IMR-90 (cell line): ENCODE measurements at regions not wholly inside any gene's neighbourhood (a gene's known extent, or its start where the extent isn't known, plus 50 kb on each side); places are given as distances from the start of the nearest gene placed in this dataset.

Experiments used
- FOS ChIP-seq: fragments of 150-350 bp; IDR thresholded peaks from 2 replicates; pipeline ENCODE4 v1.6.1; 2016; ENCODE audit warnings: low read depth, low read length
- TF ChIP-seq, protein P1 (sequence below): conservative IDR thresholded peaks from 2 replicates; pipeline ENCODE4 v1.5.1; 2012; ENCODE audit warnings: mild to moderate bottlenecking, low read depth, low read length, improper control_type of control experiment

DNA sequence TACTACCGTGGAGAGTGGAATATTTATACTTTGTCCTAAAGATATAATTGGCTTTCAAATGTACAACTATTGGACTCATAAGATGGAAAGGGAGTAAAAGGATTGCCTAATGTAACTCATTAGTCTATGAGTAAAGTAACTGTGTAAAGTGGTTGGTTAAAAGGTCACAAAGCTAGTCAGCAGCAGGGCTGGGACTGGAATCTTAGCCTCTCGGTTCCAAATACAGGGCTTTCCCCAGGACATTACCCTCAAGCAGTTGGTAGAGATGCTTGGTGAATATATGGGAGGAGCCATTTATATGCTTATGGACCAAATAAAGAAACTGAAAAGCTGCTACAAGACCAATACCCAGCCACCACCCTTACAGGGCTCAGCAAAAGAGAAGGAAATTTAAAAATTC is 283.7 kb downstream of the HLX start:
- no peak for TF ChIP-seq FOS
- TF ChIP-seq, protein P1, sequence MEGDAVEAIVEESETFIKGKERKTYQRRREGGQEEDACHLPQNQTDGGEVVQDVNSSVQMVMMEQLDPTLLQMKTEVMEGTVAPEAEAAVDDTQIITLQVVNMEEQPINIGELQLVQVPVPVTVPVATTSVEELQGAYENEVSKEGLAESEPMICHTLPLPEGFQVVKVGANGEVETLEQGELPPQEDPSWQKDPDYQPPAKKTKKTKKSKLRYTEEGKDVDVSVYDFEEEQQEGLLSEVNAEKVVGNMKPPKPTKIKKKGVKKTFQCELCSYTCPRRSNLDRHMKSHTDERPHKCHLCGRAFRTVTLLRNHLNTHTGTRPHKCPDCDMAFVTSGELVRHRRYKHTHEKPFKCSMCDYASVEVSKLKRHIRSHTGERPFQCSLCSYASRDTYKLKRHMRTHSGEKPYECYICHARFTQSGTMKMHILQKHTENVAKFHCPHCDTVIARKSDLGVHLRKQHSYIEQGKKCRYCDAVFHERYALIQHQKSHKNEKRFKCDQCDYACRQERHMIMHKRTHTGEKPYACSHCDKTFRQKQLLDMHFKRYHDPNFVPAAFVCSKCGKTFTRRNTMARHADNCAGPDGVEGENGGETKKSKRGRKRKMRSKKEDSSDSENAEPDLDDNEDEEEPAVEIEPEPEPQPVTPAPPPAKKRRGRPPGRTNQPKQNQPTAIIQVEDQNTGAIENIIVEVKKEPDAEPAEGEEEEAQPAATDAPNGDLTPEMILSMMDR, result no peak
